Choroid plexus epithelial cell (primary cell): ENCODE measurements at regions not wholly inside any gene's neighbourhood (a gene's known extent, or its start where the extent isn't known, plus 50 kb on each side); places are given as distances from the start of the nearest gene placed in this dataset.
"Not testable (repeated sequence)": the region's sequence is repeated elsewhere in the genome, so short reads cannot be mapped to it uniquely, and the experiment has no call there.

Experiments used
- DNase-seq: peaks from one replicate; pipeline ENCODE4 v3.0.0-alpha.2; 2010; ENCODE audit warnings: low read depth
- H3K4me3 ChIP-seq: 2 replicates; pipeline ENCODE4 v1.5.1; 2011; ENCODE audit warnings: low read depth, mild to moderate bottlenecking, control low read depth, low read length, moderate library complexity
- TF ChIP-seq, protein P1 (sequence below): conservative IDR thresholded peaks from 2 replicates; pipeline ENCODE4 v1.5.1; 2011; ENCODE audit warnings: low read depth, mild to moderate bottlenecking, control low read depth, inconsistent platforms, low read length, moderate library complexity

DNA sequence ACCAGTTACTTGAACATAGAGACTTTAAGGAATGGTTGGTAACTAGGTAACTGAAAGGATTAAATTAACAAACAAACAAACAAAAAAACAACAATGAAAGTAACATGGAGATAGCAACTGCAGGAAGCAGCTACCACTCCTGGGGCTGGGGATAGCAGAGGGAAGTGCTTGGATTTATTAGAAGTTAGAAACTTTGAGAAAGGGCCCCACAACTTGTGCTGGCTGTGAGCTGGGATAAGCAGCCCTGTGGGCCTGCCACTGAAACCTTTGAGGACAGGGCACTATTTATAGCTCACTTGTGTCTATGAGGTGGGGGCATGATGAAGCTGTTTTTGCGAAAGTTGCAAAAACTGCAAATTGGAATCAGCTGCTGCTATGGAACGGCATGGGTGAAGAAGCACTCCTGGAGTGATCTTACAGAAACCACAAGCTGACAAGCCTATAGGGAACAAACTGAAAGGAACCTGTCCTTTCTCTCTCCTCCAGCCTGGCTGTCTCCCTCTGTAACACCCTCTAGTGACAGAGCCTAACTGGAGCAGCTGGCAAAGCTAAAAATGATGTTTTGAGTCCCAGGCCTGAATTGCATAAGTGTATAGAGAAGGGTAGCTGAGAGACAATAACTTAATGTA is 91.4 kb upstream of the RANBP6 start:
- TF ChIP-seq, protein P1, sequence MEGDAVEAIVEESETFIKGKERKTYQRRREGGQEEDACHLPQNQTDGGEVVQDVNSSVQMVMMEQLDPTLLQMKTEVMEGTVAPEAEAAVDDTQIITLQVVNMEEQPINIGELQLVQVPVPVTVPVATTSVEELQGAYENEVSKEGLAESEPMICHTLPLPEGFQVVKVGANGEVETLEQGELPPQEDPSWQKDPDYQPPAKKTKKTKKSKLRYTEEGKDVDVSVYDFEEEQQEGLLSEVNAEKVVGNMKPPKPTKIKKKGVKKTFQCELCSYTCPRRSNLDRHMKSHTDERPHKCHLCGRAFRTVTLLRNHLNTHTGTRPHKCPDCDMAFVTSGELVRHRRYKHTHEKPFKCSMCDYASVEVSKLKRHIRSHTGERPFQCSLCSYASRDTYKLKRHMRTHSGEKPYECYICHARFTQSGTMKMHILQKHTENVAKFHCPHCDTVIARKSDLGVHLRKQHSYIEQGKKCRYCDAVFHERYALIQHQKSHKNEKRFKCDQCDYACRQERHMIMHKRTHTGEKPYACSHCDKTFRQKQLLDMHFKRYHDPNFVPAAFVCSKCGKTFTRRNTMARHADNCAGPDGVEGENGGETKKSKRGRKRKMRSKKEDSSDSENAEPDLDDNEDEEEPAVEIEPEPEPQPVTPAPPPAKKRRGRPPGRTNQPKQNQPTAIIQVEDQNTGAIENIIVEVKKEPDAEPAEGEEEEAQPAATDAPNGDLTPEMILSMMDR: peak; percentile 63
- peak; percentile 57 for DNase-seq

DNA sequence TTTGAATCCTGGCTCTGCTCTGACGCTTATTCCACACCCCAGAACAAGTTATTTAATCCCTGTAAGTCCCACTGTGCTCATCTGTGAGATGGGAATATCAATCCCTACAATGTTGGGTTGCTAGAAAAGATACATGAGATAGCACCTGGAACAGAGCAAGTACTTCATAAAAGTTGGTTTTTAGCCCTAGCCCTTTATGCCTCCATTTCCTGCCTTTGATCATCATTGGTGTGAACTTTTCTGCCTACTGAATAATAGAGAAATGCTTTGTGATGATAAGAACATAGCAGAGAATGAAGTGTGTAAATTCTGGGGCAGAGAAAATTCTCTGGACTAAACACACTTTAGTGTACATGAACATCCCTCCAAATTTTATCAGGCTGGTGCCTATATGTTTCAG is 90.3 kb upstream of the RANBP6 start:
- TF ChIP-seq, protein P1: no peak
- DNase-seq: no peak

More for the DNA sequence above, 91.4 kb upstream of the RANBP6 start:
- no peak overlapping the region for H3K4me3 ChIP-seq

DNA sequence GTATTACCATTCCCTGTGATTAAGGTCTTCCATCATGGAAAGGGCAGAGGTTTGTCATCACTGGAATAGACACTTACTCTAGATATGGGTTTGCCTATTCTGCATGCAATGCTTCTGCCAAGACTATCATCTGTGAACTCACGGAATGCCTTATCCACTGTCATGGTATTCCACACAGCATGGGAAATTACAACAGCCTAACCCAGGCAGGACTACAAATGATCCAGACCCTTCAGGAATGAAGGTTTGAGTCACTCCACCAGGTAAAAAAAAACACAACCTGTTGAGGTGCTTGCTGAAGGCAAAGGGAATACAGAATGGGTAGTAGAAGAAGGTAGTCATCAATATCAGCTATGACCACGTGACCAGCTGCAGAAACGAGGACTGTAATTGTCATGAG is 89.0 kb upstream of the RANBP6 start:
- not testable (repeated sequence) for H3K4me3 ChIP-seq, DNase-seq

More for the DNA sequence above, 90.3 kb upstream of the RANBP6 start:
- no peak overlapping the region for H3K4me3 ChIP-seq

DNA sequence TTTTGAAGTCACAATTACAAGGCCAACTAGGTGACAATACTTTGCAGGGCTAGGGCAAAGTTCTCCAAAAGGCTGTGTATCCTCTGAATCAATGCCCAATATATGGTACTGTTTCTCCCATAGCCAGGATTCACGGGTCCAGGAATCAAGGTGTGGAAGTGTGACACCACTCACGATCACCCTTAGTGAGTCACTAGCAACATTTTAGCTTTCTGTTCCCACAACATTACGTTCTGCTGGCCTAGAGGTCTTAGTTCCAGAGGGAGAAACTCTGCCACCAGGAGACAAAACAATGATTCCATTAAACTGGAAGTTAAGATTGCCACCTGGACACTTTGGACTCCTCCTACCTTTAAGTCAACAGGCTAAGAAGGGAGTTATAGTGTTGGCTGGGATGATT is 88.5 kb upstream of the RANBP6 start:
- H3K4me3 ChIP-seq, DNase-seq: not testable (repeated sequence)

DNA sequence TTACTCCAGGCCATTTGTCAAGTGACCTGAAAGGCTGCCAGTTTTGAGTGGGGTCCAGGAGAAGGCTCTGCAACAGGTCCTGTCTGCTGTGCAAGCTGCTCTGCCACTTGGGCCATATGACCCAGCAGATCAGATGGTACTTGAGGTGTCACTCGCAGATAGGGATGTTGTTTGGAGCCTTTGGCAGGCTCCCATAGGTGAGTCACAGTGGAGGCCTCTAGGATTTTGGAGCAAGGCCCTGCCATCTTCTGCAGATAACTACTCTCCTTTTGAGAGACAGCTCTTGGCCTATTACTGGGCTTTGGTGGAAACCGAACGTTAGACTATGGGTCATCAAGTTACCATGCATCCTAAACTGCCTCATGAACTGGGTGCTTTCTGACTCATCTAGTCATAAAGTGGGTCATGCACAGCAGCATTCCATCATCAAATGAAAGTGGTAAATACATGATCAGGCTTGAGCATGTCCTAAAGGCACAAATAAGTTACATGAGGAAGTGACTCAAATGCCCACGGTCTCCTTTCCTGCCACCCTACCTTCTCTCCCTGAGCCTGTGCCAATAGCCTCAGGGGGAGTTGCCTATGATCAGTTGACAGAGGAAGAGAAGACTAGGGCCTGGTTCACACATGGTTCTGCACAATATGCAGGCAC is 87.0 kb upstream of the RANBP6 start:
- DNase-seq, H3K4me3 ChIP-seq: not testable (repeated sequence)

DNA sequence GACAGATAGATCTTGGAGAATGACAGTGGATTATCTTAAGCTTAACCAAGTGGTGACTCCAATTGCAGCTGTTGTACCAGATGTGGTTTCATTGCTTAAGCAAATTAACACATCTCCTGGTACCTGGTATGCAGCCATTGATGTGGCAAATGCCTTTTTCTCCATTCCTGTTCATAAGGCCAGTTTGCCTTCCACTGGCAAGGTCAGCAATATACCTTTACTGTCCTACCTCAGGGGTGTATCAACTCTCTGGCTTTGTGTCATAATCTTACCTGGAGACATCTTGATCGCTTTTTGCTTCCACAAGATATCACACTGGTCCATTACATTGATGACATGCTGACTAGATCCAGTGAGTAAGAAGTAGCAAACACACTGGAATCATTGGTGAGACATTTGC is 86.3 kb upstream of the RANBP6 start:
- not testable (repeated sequence) for H3K4me3 ChIP-seq, DNase-seq

DNA sequence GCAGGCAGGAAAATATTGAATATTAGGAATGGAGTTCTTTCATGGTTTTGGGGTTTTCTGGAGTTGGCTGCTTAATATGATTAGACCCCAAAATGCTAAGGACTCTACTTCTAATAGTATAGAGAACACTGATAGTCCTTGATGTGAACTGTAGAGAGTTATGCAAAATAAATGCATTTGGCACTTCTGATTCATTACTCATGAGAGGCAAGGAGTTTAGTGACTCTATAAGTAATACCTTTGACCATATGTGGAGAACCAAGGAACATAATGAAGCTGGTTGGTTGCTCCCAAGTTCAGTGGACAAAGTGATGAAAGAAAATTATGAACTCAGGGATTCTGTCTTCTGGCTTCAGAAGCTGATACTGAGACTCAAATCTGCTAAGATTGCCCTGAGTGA is 83.9 kb upstream of the RANBP6 start:
- DNase-seq, H3K4me3 ChIP-seq: not testable (repeated sequence)

DNA sequence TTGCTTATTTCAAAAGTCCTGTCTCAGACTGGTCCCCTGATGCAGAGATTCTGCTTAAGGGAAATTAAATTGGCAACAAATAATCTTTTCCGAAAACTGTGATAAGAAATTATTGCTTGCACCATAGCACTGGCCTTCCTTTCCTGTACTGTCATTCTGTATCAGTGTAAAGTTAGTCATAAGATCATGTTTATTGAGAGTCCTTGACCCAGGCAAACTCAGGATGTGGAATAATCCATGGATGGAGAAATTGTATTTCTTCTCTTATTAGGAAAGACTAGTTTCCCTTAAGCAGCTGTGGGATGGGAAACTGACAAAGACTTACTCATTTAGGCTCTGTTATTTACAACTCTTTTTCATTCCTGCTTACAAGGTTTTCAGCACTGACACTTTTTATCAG is 83.0 kb upstream of the RANBP6 start:
- no peak overlapping the region for H3K4me3 ChIP-seq
- peak; percentile 26 for DNase-seq
- TF ChIP-seq, protein P1: no peak

DNA sequence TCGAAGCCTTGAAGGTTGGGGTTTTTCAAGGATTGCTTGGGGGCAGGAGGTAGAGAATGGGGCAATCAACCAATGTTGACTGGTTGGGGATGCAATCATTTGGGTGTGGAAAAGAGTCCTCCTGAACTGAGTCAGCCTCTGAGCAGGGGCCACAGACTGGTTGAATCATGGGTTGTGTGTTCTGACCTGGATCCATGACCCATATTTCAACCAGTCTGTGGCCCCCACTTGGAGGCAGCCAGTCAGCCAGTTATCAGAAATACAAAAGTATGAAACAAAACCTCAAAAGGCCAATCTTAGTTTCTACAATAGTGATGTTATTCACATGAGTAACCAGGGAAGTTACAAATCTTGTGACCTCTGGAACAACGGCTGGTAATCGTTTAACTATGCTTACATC is 81.4 kb upstream of the RANBP6 start:
- peak; percentile 62 for DNase-seq
- TF ChIP-seq, protein P1: no peak

More for the DNA sequence above, 81.4 kb upstream of the RANBP6 start:
- no peak overlapping the region for H3K4me3 ChIP-seq
